ENCODE measurements at regions not wholly inside any gene's neighbourhood (a gene's known extent, or its start where the extent isn't known, plus 50 kb on each side); places are given as distances from the start of the nearest gene placed in this dataset.
"Not testable (repeated sequence)": the region's sequence is repeated elsewhere in the genome, so short reads cannot be mapped to it uniquely, and the experiment has no call there.

- no peaks in the 10 kb centered on the region for H3K27me3 ChIP-seq (ENCODE audit: control insufficient read depth in 1 of 2, insufficient read depth in 1 of 2, low read length in 2 of 2)
- H3K27ac ChIP-seq (ENCODE audit: low read length, poor library complexity, severe bottlenecking): no peak overlapping the region
- no peak overlapping the region for H3K14ac ChIP-seq (ENCODE audit: low read length in 2 of 2)
- H3K36me3 ChIP-seq (ENCODE audit: control insufficient read depth in 1 of 2, insufficient read depth in 2 of 2, low read depth in 1 of 2, low read length in 2 of 2): peaks cover 27 to 55% of the 10 kb centered on the region in 2 experiments
- H2AK5ac ChIP-seq (ENCODE audit: low read length, severe bottlenecking): no peak overlapping the region
- no peak for DNase-seq
- H2BK120ac ChIP-seq (ENCODE audit: low read depth, low read length): no peak overlapping the region
- H2BK15ac ChIP-seq (ENCODE audit: low read depth, poor library complexity, severe bottlenecking): no peak overlapping the region
- no peak overlapping the region for H2BK12ac ChIP-seq (ENCODE audit: low read length in 2 of 2)
- no peak overlapping the region for H3K18ac ChIP-seq (ENCODE audit: low read depth in 1 of 2, low read length in 2 of 2)
- no peak overlapping the region for H3K4me3 ChIP-seq (ENCODE audit: insufficient read depth in 1 of 2, low read depth in 1 of 2, low read length in 2 of 2)
- H3K4me2 ChIP-seq (ENCODE audit: low read length, poor library complexity, severe bottlenecking): no peak overlapping the region
- H3K9me3 ChIP-seq (ENCODE audit: control insufficient read depth, low read length): no peaks in the 10 kb centered on the region
- no peak overlapping the region for H4K91ac ChIP-seq (ENCODE audit: low read length)
- H2BK5ac ChIP-seq (ENCODE audit: low read depth, low read length, poor library complexity, severe bottlenecking): no peak overlapping the region
- no peak overlapping the region for H2AFZ ChIP-seq (ENCODE audit: low read depth, low read length)
- H3K9ac ChIP-seq (ENCODE audit: low read length): no peak overlapping the region
- no peak overlapping the region for H3K4ac ChIP-seq (ENCODE audit: low read depth in 1 of 2, low read length in 2 of 2)
- H3K4me1 ChIP-seq (ENCODE audit: control insufficient read depth, insufficient read depth, low read depth, low read length): peaks cover 4% of the 10 kb centered on the region
- H3K79me1 ChIP-seq (replicated peaks; ENCODE audit: low read length, poor library complexity, severe bottlenecking): peaks cover 19% of the 10 kb centered on the region
- no peak overlapping the region for H4K8ac ChIP-seq (ENCODE audit: low read length)
- WGBS: 86% methylated on average over 8 of the region's 8 CpGs
- H3K23ac ChIP-seq (ENCODE audit: low read length in 2 of 2): no peak overlapping the region
Measured at GRCh38 chr19:5281588-5281987, 59.0 kb downstream of the PTPRS start.

DNA sequence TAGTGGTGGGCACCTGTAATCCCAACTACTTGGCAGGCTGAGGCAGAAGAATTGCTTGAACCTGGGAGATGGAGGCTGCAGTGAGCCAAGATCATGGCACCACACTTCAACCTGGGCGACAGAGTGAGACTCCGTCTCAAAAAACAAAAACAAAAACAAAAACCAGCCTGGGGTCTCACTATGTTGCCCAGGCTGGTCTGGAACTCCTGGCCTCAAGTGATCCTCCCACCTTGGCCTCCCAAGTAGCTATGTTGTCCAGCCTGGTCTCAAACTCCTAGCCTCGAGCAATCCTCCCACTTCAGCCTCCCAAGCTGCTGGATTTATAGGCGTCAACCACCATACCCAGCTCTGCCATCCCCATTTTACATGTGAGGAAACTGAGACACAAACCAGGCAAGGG, 64.9 kb downstream of the PTPRS start:
- not testable (repeated sequence) for H3K27ac ChIP-seq (ENCODE audit: low read length, poor library complexity, severe bottlenecking); H3K9ac ChIP-seq (ENCODE audit: low read length); H3K79me1 ChIP-seq (replicated peaks; ENCODE audit: low read length, poor library complexity, severe bottlenecking); H4K91ac ChIP-seq (ENCODE audit: low read length); H3K27me3 ChIP-seq (ENCODE audit: control insufficient read depth in 1 of 2, insufficient read depth in 1 of 2, low read length in 2 of 2); H2BK5ac ChIP-seq (ENCODE audit: low read depth, low read length, poor library complexity, severe bottlenecking); H3K4me2 ChIP-seq (ENCODE audit: low read length, poor library complexity, severe bottlenecking); H3K23ac ChIP-seq (ENCODE audit: low read length in 2 of 2); H3K14ac ChIP-seq (ENCODE audit: low read length in 2 of 2); H2AFZ ChIP-seq (ENCODE audit: low read depth, low read length); H3K4me3 ChIP-seq (ENCODE audit: insufficient read depth in 1 of 2, low read depth in 1 of 2, low read length in 2 of 2); H4K8ac ChIP-seq (ENCODE audit: low read length); H3K9me3 ChIP-seq (ENCODE audit: control insufficient read depth, low read length); H2BK15ac ChIP-seq (ENCODE audit: low read depth, poor library complexity, severe bottlenecking); H3K4ac ChIP-seq (ENCODE audit: low read depth in 1 of 2, low read length in 2 of 2); DNase-seq; H2AK5ac ChIP-seq (ENCODE audit: low read length, severe bottlenecking); H3K4me1 ChIP-seq (ENCODE audit: control insufficient read depth, insufficient read depth, low read depth, low read length); H2BK120ac ChIP-seq (ENCODE audit: low read depth, low read length); H2BK12ac ChIP-seq (ENCODE audit: low read length in 2 of 2); H3K18ac ChIP-seq (ENCODE audit: low read depth in 1 of 2, low read length in 2 of 2)
- 100% methylated on average over 4 of the region's 4 CpGs for WGBS
- H3K36me3 ChIP-seq (ENCODE audit: control insufficient read depth in 1 of 2, insufficient read depth in 2 of 2, low read depth in 1 of 2, low read length in 2 of 2): peaks cover 31 to 33% of the 10 kb centered on the region in 2 experiments

- Histone ChIP-seq H3K23ac (ENCODE audit: low read length in 2 of 2) (no peak overlapping the region), H3K9ac (ENCODE audit: low read length) (no peak overlapping the region), H3K4me3 (ENCODE audit: insufficient read depth in 1 of 2, low read depth in 1 of 2, low read length in 2 of 2) (no peak overlapping the region), H3K14ac (ENCODE audit: low read length in 2 of 2) (no peak overlapping the region), H2AK5ac (ENCODE audit: low read length, severe bottlenecking) (no peak overlapping the region), H2BK15ac (ENCODE audit: low read depth, poor library complexity, severe bottlenecking) (no peak overlapping the region), H2BK120ac (ENCODE audit: low read depth, low read length) (no peak overlapping the region), H3K4me2 (ENCODE audit: low read length, poor library complexity, severe bottlenecking) (no peak overlapping the region), H4K91ac (ENCODE audit: low read length) (no peak overlapping the region), H2BK5ac (ENCODE audit: low read depth, low read length, poor library complexity, severe bottlenecking) (no peak overlapping the region), H3K27me3 (ENCODE audit: control insufficient read depth in 1 of 2, insufficient read depth in 1 of 2, low read length in 2 of 2) (no peaks in the 10 kb centered on the region), H2BK12ac (ENCODE audit: low read length in 2 of 2) (no peak overlapping the region), H3K27ac (ENCODE audit: low read length, poor library complexity, severe bottlenecking) (no peak overlapping the region), H3K36me3 (ENCODE audit: control insufficient read depth in 1 of 2, insufficient read depth in 2 of 2, low read depth in 1 of 2, low read length in 2 of 2) (peaks cover 38 to 39% of the 10 kb centered on the region in 2 experiments), H3K4me1 (ENCODE audit: control insufficient read depth, insufficient read depth, low read depth, low read length) (peaks cover 5% of the 10 kb centered on the region), H3K9me3 (ENCODE audit: control insufficient read depth, low read length) (no peaks in the 10 kb centered on the region), H3K18ac (ENCODE audit: low read depth in 1 of 2, low read length in 2 of 2) (no peak overlapping the region), H4K8ac (ENCODE audit: low read length) (no peak overlapping the region), H3K4ac (ENCODE audit: low read depth in 1 of 2, low read length in 2 of 2) (no peak overlapping the region), H2AFZ (ENCODE audit: low read depth, low read length) (no peak overlapping the region), H3K79me1 (replicated peaks; ENCODE audit: low read length, poor library complexity, severe bottlenecking) (peaks cover 5% of the 10 kb centered on the region)
- no peak for DNase-seq
- 97% methylated on average over 7 of the region's 7 CpGs for WGBS
Measured at GRCh38 chr19:5273782-5274181, 66.8 kb downstream of the PTPRS start.

- 80% methylated on average over 10 of the region's 10 CpGs for WGBS
- no peak overlapping the region for H3K18ac ChIP-seq (ENCODE audit: low read depth in 1 of 2, low read length in 2 of 2)
- no peak overlapping the region for H2BK120ac ChIP-seq (ENCODE audit: low read depth, low read length)
Measured at GRCh38 chr19:5271145-5271544, 69.5 kb downstream of the PTPRS start.

More at GRCh38 chr19:5271145-5271544, 69.5 kb downstream of the PTPRS start:
- no peak overlapping the region for H2BK15ac ChIP-seq (ENCODE audit: low read depth, poor library complexity, severe bottlenecking)
- H2BK12ac ChIP-seq (ENCODE audit: low read length in 2 of 2): no peak overlapping the region
- H2BK5ac ChIP-seq (ENCODE audit: low read depth, low read length, poor library complexity, severe bottlenecking): no peak overlapping the region
- H4K91ac ChIP-seq (ENCODE audit: low read length): no peak overlapping the region
- no peak overlapping the region for H3K23ac ChIP-seq (ENCODE audit: low read length in 2 of 2)
- H3K9ac ChIP-seq (ENCODE audit: low read length): no peak overlapping the region
- H3K9me3 ChIP-seq (ENCODE audit: control insufficient read depth, low read length): no peaks in the 10 kb centered on the region
- H3K4me3 ChIP-seq (ENCODE audit: insufficient read depth in 1 of 2, low read depth in 1 of 2, low read length in 2 of 2): no peak overlapping the region
- H2AK5ac ChIP-seq (ENCODE audit: low read length, severe bottlenecking): no peak overlapping the region
- H3K4me1 ChIP-seq (ENCODE audit: control insufficient read depth, insufficient read depth, low read depth, low read length): peaks cover 6% of the 10 kb centered on the region
- H3K14ac ChIP-seq (ENCODE audit: low read length in 2 of 2): no peak overlapping the region
- H3K36me3 ChIP-seq (ENCODE audit: control insufficient read depth in 1 of 2, insufficient read depth in 2 of 2, low read depth in 1 of 2, low read length in 2 of 2): peaks cover 43 to 45% of the 10 kb centered on the region in 2 experiments
- H4K8ac ChIP-seq (ENCODE audit: low read length): no peak overlapping the region
- peak; percentile 22 for DNase-seq
- no peak overlapping the region for H3K4me2 ChIP-seq (ENCODE audit: low read length, poor library complexity, severe bottlenecking)
- peaks cover 5% of the 10 kb centered on the region for H3K79me1 ChIP-seq (replicated peaks; ENCODE audit: low read length, poor library complexity, severe bottlenecking)
- H3K27ac ChIP-seq (ENCODE audit: low read length, poor library complexity, severe bottlenecking): no peak overlapping the region
- no peak overlapping the region for H2AFZ ChIP-seq (ENCODE audit: low read depth, low read length)
- no peaks in the 10 kb centered on the region for H3K27me3 ChIP-seq (ENCODE audit: control insufficient read depth in 1 of 2, insufficient read depth in 1 of 2, low read length in 2 of 2)
- H3K4ac ChIP-seq (ENCODE audit: low read depth in 1 of 2, low read length in 2 of 2): no peak overlapping the region

Measured in mesenchymal stem cell (in vitro differentiated cells and primary cell).